22Rv1 (cell line): ENCODE measurements at regions not wholly inside any gene's neighbourhood (a gene's known extent, or its start where the extent isn't known, plus 50 kb on each side); places are given as distances from the start of the nearest gene placed in this dataset.

ENCODE experiments used
- H3K27ac ChIP-seq: fragments of 450-650 bp; 2 replicates; pipeline ENCODE4 v1.5.1; 2017
- ZFX ChIP-seq: fragments of 450-650 bp; IDR thresholded peaks from 2 replicates; pipeline ENCODE4 v1.6.1; 2017; ENCODE audit warnings: antibody characterized with exemption, borderline replicate concordance
- TF ChIP-seq, protein P1 (sequence below): fragments of 450-650 bp; IDR thresholded peaks from 2 replicates; pipeline ENCODE4 v1.5.1; 2017; ENCODE audit warnings: mild to moderate bottlenecking

- H3K27ac ChIP-seq = no peak overlapping the region
- TF ChIP-seq, protein P1, sequence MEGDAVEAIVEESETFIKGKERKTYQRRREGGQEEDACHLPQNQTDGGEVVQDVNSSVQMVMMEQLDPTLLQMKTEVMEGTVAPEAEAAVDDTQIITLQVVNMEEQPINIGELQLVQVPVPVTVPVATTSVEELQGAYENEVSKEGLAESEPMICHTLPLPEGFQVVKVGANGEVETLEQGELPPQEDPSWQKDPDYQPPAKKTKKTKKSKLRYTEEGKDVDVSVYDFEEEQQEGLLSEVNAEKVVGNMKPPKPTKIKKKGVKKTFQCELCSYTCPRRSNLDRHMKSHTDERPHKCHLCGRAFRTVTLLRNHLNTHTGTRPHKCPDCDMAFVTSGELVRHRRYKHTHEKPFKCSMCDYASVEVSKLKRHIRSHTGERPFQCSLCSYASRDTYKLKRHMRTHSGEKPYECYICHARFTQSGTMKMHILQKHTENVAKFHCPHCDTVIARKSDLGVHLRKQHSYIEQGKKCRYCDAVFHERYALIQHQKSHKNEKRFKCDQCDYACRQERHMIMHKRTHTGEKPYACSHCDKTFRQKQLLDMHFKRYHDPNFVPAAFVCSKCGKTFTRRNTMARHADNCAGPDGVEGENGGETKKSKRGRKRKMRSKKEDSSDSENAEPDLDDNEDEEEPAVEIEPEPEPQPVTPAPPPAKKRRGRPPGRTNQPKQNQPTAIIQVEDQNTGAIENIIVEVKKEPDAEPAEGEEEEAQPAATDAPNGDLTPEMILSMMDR = no peak
- TF ChIP-seq ZFX = no peak
Observed at GRCh38 chr4:25569716-25570115, 85.9 kb upstream of the SLC34A2 start.

- no peak overlapping the region for H3K27ac ChIP-seq
- TF ChIP-seq, protein P1 = no peak
- TF ChIP-seq ZFX = no peak
Observed at GRCh38 chr4:25575611-25576010, 80.0 kb upstream of the SLC34A2 start.

DNA sequence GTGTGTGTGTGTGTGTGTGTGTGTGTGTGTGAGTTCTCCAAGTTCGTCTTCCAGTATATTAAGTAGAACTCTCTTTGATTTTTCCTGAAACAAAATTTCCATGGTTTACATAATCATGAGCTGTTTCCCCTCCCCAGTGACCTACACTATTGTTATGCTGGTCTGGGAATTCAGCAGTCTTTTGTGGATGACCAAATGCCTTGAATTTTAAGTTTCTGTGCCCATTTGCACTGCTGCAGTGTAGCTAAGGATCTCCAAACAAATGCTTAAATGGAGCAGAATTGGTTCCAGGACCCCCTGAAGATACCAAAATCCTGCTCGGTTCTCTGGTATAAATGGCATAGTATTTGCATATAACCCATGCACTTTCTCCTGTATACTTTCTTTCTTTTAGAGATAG is 77.2 kb upstream of the SLC34A2 start:
- TF ChIP-seq, protein P1 = no peak
- TF ChIP-seq ZFX = no peak
- H3K27ac ChIP-seq = no peak overlapping the region

- TF ChIP-seq, protein P1 = no peak
- TF ChIP-seq ZFX = no peak
- H3K27ac ChIP-seq = no peak overlapping the region
Observed at GRCh38 chr4:25580633-25581467, 74.8 kb upstream of the SLC34A2 start.

- TF ChIP-seq, protein P1 = no peak
- TF ChIP-seq ZFX = no peak
- H3K27ac ChIP-seq = no peak overlapping the region
Observed at GRCh38 chr4:25585901-25586523, 69.6 kb upstream of the SLC34A2 start.

DNA sequence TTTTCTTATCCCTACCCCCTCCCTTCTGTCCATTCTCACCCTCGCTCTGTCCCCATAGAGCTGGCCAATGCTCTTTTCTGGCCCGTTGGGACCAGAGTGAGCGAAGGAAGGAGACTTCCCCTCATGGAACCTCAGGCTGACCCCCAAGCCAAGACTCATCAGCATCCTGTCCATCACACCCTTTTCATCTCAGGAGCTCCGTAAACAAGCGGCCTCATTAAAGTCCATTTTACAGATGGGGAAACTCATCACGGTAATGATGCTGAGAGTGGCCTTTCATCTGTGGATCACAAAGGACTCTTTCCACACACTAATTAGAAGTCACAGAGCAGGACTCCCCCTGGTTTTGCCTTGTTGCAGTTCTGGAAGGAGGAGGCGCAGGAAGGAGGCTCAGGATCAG is 67.4 kb upstream of the SLC34A2 start:
- no peak for TF ChIP-seq ZFX
- TF ChIP-seq, protein P1 = no peak
- no peak overlapping the region for H3K27ac ChIP-seq

DNA sequence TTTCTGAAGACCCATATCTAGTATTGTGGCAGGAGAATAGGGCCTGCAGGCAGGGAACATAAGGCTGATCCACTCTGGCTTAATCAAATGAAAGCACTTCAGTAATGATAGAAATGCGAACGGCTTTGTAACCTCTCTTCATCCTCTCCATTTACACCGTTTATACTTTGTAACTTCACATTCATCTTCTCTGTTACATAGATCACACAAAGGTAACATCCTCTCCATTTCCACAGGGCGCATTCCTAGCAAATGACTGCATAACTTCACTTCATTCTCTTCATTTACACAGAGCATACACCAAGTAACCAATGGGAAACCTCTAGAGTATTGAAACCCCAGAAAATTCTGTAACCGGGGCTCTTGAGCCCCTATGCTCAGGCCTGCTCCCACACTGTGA is 65.5 kb upstream of the SLC34A2 start:
- H3K27ac ChIP-seq = no peak overlapping the region
- no peak for TF ChIP-seq ZFX
- TF ChIP-seq, protein P1 = no peak
